Stimulated activated CD4-positive, alpha-beta T cell treated with anti-CD3 and anti-CD28 coated beads, Interleukin-1b, Interleukin-23, amount 100 ng/mL, for 1 hour (primary cell): ENCODE measurements at regions not wholly inside any gene's neighbourhood (a gene's known extent, or its start where the extent isn't known, plus 50 kb on each side); places are given as distances from the start of the nearest gene placed in this dataset.

Experiments used
- DNase-seq, 2 donors: peaks; one replicate each; pipeline ENCODE4 v3.0.0-alpha.2; 2020; ENCODE audit warnings: low read depth in 2 of 2

GRCh38 chr4:181254771-181255170 is 988.4 kb upstream of the TENM3 start:
- no peak for DNase-seq

- DNase-seq: no peak
Measured at GRCh38 chr4:181258569-181258968, 984.6 kb upstream of the TENM3 start.

GRCh38 chr4:181259081-181259709 is 984.0 kb upstream of the TENM3 start:
- no peak for DNase-seq

- DNase-seq: no peak
Measured at GRCh38 chr4:181261279-181261678, 981.9 kb upstream of the TENM3 start.

- no peak for DNase-seq
Measured at GRCh38 chr4:181264893-181265292, 978.3 kb upstream of the TENM3 start.

GRCh38 chr4:181265370-181265769 is 977.8 kb upstream of the TENM3 start:
- no peak for DNase-seq

GRCh38 chr4:181271116-181271640 is 972.0 kb upstream of the TENM3 start:
- DNase-seq: no peak

GRCh38 chr4:181272422-181272821 is 970.8 kb upstream of the TENM3 start:
- no peak for DNase-seq

- DNase-seq: no peak
Measured at GRCh38 chr4:181278941-181279340, 964.3 kb upstream of the TENM3 start.

GRCh38 chr4:181281451-181281850 is 961.8 kb upstream of the TENM3 start:
- DNase-seq: no peak

- DNase-seq: no peak
Measured at GRCh38 chr4:181289198-181289597, 954.0 kb upstream of the TENM3 start.

GRCh38 chr4:181291615-181292014 is 951.6 kb upstream of the TENM3 start:
- DNase-seq: no peak

- no peak for DNase-seq
Measured at GRCh38 chr4:181293014-181293413, 950.2 kb upstream of the TENM3 start.

GRCh38 chr4:181293541-181293940 is 949.7 kb upstream of the TENM3 start:
- no peak for DNase-seq

- DNase-seq: no peak
Measured at GRCh38 chr4:181294421-181294820, 948.8 kb upstream of the TENM3 start.

GRCh38 chr4:181301735-181302710 is 941.2 kb upstream of the TENM3 start:
- no peak for DNase-seq

- no peak for DNase-seq
Measured at GRCh38 chr4:181307824-181308223, 935.4 kb upstream of the TENM3 start.

GRCh38 chr4:181308476-181309312 is 934.5 kb upstream of the TENM3 start:
- no peak for DNase-seq

GRCh38 chr4:181312066-181312465 is 931.1 kb upstream of the TENM3 start:
- no peak for DNase-seq

- DNase-seq: no peak
Measured at GRCh38 chr4:181319629-181320028, 923.6 kb upstream of the TENM3 start.

GRCh38 chr4:181323061-181323460 is 920.1 kb upstream of the TENM3 start:
- no peak for DNase-seq

- no peak for DNase-seq
Measured at GRCh38 chr4:181330654-181331201, 912.5 kb upstream of the TENM3 start.
